Panc1 (cell line): ENCODE measurements at regions not wholly inside any gene's neighbourhood (a gene's known extent, or its start where the extent isn't known, plus 50 kb on each side); places are given as distances from the start of the nearest gene placed in this dataset.

Experiments used
- ATAC-seq: fragments of 200-7000 bp; cut with Tn5 transposase; 2 replicates; pipeline ENCODE4 v1.9.1; 2020; ENCODE audit warnings: mild to moderate bottlenecking, moderate library complexity
- BruUV-seq: library from RNA; stranded (reverse); fragments of 400-500 nt; replicated peaks from 2 replicates; lab custom pipeline; 2021; lab: Mats Ljungman, UMichigan
- CTCF ChIA-PET: fragments of 300-600 bp; sonication (Branson Sonifier 250); formaldehyde crosslinking; loops from one replicate; lab custom pipeline; 2022; ENCODE audit warnings: antibody characterized with exemption; lab: Charles Lee
- POLR2A ChIA-PET: fragments of 300-600 bp; sonication (Branson Sonifier 250); formaldehyde crosslinking; loops from one replicate; lab custom pipeline; 2022; ENCODE audit warnings: antibody characterized with exemption; lab: Charles Lee
- DNase-seq: peaks from one replicate; pipeline ENCODE4 v3.0.0-alpha.2; 2010; ENCODE audit warnings: low read depth, low spot score
- H3K27ac ChIP-seq: 2 replicates; pipeline ENCODE4 v1.5.1; 2011; ENCODE audit warnings: mild to moderate bottlenecking, low read length, inconsistent platforms
- H3K27me3 ChIP-seq: fragments of 200-500 bp; sonication (Bioruptor generic); 2 replicates; pipeline ENCODE4 v1.6.0; 2014; ENCODE audit warnings: low read length, inconsistent platforms; ENCODE audit not compliant: control insufficient read depth, insufficient read depth
- H3K36me3 ChIP-seq: fragments of 200-500 bp; sonication (Bioruptor generic); 2 replicates; pipeline ENCODE4 v1.5.1; 2014; ENCODE audit warnings: inconsistent platforms, mild to moderate bottlenecking, low read length, moderate library complexity; ENCODE audit not compliant: control insufficient read depth, insufficient read depth
- H3K4me1 ChIP-seq: 2 replicates; pipeline ENCODE4 v1.5.1; 2011; ENCODE audit warnings: inconsistent platforms, mild to moderate bottlenecking, low read length, moderate library complexity; ENCODE audit not compliant: control insufficient read depth, insufficient read depth
- H3K4me3 ChIP-seq, 2 experiments: 2 replicates each; pipeline ENCODE4 v1.5.1; 2011 to 2012; ENCODE audit warnings: low read depth in 2 of 2, low read length in 2 of 2, mild to moderate bottlenecking in 2 of 2, inconsistent platforms in 1 of 2, moderate library complexity in 1 of 2
- H3K9me3 ChIP-seq: fragments of 200-500 bp; sonication (Bioruptor generic); 2 replicates; pipeline ENCODE4 v1.5.1; 2014; ENCODE audit warnings: low read depth, mild to moderate bottlenecking, inconsistent platforms, low read length, moderate library complexity; ENCODE audit not compliant: control insufficient read depth, insufficient read depth
- POLR2AphosphoS5 ChIP-seq: IDR thresholded peaks from 2 replicates; pipeline ENCODE4 v1.6.1; 2012; ENCODE audit warnings: mild to moderate bottlenecking, low read depth, low read length, moderate library complexity
- SIN3A ChIP-seq: IDR thresholded peaks from 2 replicates; pipeline ENCODE4 v1.6.1; 2012; ENCODE audit warnings: low read depth, mild to moderate bottlenecking, low read length, moderate library complexity, borderline replicate concordance; ENCODE audit not compliant: insufficient read depth
- TCF7L2 ChIP-seq: IDR thresholded peaks from 2 replicates; pipeline ENCODE4 v1.6.1; 2011; ENCODE audit warnings: mild to moderate bottlenecking, low read depth, low read length, inconsistent platforms
- in situ Hi-C: cut with HindIII; loops from 2 replicates; pipeline ENCODE4 v1.10.0; 2016; ENCODE audit warnings: low sequenced_read_pairs, low pct_unique_long_range_greater_than_20kb
- intact Hi-C: fragments of 100-400 bp; cut with micrococcal nuclease; formaldehyde crosslinking; loops from one replicate; pipeline ENCODE4 v1.10.0; 2022; ENCODE audit not compliant: unreplicated experiment
- TF ChIP-seq, protein P1 (sequence below), 2 experiments: IDR thresholded peaks; 2 replicates each; pipeline ENCODE4 v1.6.1; 2011 to 2012; ENCODE audit warnings: low read depth in 2 of 2, control low read depth in 1 of 2, low read length in 1 of 2, mild to moderate bottlenecking in 1 of 2, moderate library complexity in 1 of 2; ENCODE audit not compliant: insufficient read depth in 1 of 2
- TF ChIP-seq, protein P2 (sequence below): fragments of 450-650 bp; IDR thresholded peaks from 2 replicates; pipeline ENCODE4 v1.5.1; 2017; ENCODE audit warnings: mild to moderate bottlenecking

DNA sequence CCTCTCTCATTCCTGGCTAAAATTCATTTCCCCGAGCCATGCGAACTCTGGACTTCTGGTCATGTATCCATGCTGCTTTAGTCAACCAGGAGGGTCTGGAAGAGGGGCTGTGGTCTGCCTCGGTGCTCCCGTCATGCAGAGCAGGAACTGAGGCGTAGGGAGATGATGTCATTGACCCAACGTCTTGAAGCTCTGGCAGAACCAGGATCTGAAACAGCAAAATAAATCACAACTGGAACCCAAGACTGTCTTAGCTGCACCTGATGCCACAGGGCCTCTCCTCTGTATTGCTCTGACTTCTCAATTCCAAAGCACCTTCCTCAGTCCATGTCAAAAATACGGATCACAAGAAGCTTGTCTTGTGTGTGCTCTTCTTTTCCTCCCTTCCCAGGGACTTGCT is 131.0 kb upstream of the LDB2 start:
- intact Hi-C loops: no loop called here
- ATAC-seq: no peak
- in situ Hi-C loops: no loop called here
- no TSS peak for BruUV-seq
- TF ChIP-seq SIN3A (no peak), TCF7L2 (no peak), POLR2AphosphoS5 (no peak)
- TF ChIP-seq, protein P1, sequence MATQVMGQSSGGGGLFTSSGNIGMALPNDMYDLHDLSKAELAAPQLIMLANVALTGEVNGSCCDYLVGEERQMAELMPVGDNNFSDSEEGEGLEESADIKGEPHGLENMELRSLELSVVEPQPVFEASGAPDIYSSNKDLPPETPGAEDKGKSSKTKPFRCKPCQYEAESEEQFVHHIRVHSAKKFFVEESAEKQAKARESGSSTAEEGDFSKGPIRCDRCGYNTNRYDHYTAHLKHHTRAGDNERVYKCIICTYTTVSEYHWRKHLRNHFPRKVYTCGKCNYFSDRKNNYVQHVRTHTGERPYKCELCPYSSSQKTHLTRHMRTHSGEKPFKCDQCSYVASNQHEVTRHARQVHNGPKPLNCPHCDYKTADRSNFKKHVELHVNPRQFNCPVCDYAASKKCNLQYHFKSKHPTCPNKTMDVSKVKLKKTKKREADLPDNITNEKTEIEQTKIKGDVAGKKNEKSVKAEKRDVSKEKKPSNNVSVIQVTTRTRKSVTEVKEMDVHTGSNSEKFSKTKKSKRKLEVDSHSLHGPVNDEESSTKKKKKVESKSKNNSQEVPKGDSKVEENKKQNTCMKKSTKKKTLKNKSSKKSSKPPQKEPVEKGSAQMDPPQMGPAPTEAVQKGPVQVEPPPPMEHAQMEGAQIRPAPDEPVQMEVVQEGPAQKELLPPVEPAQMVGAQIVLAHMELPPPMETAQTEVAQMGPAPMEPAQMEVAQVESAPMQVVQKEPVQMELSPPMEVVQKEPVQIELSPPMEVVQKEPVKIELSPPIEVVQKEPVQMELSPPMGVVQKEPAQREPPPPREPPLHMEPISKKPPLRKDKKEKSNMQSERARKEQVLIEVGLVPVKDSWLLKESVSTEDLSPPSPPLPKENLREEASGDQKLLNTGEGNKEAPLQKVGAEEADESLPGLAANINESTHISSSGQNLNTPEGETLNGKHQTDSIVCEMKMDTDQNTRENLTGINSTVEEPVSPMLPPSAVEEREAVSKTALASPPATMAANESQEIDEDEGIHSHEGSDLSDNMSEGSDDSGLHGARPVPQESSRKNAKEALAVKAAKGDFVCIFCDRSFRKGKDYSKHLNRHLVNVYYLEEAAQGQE (IDR thresholded peaks at IDR 0.05; ENCODE audit: insufficient read depth in 1 of 2, low read depth in 2 of 2, low read length in 1 of 2): no peak
- TF ChIP-seq, protein P2, sequence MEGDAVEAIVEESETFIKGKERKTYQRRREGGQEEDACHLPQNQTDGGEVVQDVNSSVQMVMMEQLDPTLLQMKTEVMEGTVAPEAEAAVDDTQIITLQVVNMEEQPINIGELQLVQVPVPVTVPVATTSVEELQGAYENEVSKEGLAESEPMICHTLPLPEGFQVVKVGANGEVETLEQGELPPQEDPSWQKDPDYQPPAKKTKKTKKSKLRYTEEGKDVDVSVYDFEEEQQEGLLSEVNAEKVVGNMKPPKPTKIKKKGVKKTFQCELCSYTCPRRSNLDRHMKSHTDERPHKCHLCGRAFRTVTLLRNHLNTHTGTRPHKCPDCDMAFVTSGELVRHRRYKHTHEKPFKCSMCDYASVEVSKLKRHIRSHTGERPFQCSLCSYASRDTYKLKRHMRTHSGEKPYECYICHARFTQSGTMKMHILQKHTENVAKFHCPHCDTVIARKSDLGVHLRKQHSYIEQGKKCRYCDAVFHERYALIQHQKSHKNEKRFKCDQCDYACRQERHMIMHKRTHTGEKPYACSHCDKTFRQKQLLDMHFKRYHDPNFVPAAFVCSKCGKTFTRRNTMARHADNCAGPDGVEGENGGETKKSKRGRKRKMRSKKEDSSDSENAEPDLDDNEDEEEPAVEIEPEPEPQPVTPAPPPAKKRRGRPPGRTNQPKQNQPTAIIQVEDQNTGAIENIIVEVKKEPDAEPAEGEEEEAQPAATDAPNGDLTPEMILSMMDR: no peak
- Histone ChIP-seq H3K9me3 (no peaks in the 10 kb centered on the region), H3K4me3 (no peak overlapping the region), H3K36me3 (no peaks in the 10 kb centered on the region), H3K4me1 (no peaks in the 10 kb centered on the region), H3K27me3 (no peaks in the 10 kb centered on the region), H3K27ac (no peak overlapping the region)
- no peak for DNase-seq
- CTCF ChIA-PET: no interaction called here
- POLR2A ChIA-PET: no interaction called here

DNA sequence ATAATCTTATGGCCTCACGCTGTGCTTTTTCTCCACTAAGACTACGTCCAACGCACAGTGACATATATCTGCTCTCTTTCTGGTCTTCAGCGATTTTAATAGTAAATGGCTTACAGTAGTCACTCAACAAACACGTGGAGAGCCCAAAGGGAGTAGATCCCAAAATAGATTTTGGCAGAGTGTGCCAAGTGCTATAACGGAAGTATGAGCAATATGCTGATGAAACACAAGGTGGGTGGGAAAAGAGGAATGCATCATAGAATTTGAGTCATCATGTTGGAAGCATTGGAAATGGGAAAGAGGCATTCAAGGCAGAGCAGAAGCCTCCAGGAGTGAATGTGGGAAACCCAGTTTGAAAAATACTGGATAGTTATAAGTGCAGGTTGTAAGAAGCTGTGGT is 129.1 kb upstream of the LDB2 start:
- H3K4me1 ChIP-seq: no peaks in the 10 kb centered on the region
- no peak for DNase-seq
- H3K9me3 ChIP-seq: no peaks in the 10 kb centered on the region
- no TSS peak for BruUV-seq
- CTCF ChIA-PET: no interaction called here
- H3K27ac ChIP-seq: no peak overlapping the region
- POLR2A ChIA-PET: no interaction called here
- no peaks in the 10 kb centered on the region for H3K27me3 ChIP-seq
- intact Hi-C loops (no loop called here), in situ Hi-C loops (no loop called here)
- H3K36me3 ChIP-seq: no peaks in the 10 kb centered on the region
- H3K4me3 ChIP-seq: no peak overlapping the region
- TF ChIP-seq, protein P2: no peak
- TF ChIP-seq, protein P1 (IDR thresholded peaks at IDR 0.05; ENCODE audit: insufficient read depth in 1 of 2, low read depth in 2 of 2, low read length in 1 of 2): no peak
- no peak for TF ChIP-seq POLR2AphosphoS5
- no peak for TF ChIP-seq TCF7L2
- no peak for TF ChIP-seq SIN3A
- no peak for ATAC-seq
